Cardiac fibroblast (primary cell): ENCODE measurements at regions not wholly inside any gene's neighbourhood (a gene's known extent, or its start where the extent isn't known, plus 50 kb on each side); places are given as distances from the start of the nearest gene placed in this dataset.
A peak's percentile ranks its signal among the peaks of the same experiment; 100 is the strongest.

Source experiments
- DNase-seq, 2 donors: peaks; one replicate each; pipeline versions ENCODE4 v3.0.0 to v3.0.0-alpha.2; 2010; ENCODE audit warnings: low read depth in 2 of 2
- H3K4me3 ChIP-seq, 2 donors: replicated peaks in 1 of 2; 1 replicate in 1 of 2; 2 replicates in 1 of 2; pipeline ENCODE4 v1.5.1; 2011; ENCODE audit warnings: low read depth in 2 of 2, low read length in 2 of 2, mild to moderate bottlenecking in 2 of 2, moderate library complexity in 1 of 2
- CTCF ChIP-seq: IDR thresholded peaks from one replicate; pipeline ENCODE4 v1.5.1; 2011; ENCODE audit warnings: low read depth, mild to moderate bottlenecking, low read length, inconsistent platforms

- TF ChIP-seq CTCF, result no peak
- H3K4me3 ChIP-seq, result no peak overlapping the region
- peak in 1 of 2 donors; percentile 38 for DNase-seq
Measured at GRCh38 chr7:145624618-145625017, 492.0 kb upstream of the CNTNAP2 start.

GRCh38 chr7:145605963-145606362, 510.6 kb upstream of the CNTNAP2 start:
- DNase-seq, result no peak
- no peak overlapping the region for H3K4me3 ChIP-seq
- TF ChIP-seq CTCF, result no peak

GRCh38 chr7:145599376-145599775, 517.2 kb upstream of the CNTNAP2 start:
- H3K4me3 ChIP-seq, result no peak overlapping the region
- no peak for DNase-seq
- no peak for TF ChIP-seq CTCF

- no peak for DNase-seq
- TF ChIP-seq CTCF, result no peak
- H3K4me3 ChIP-seq, result no peak overlapping the region
Measured at GRCh38 chr7:145584401-145584800, 532.2 kb upstream of the CNTNAP2 start.

- H3K4me3 ChIP-seq, result no peak overlapping the region
- TF ChIP-seq CTCF, result no peak
- no peak for DNase-seq
Measured at GRCh38 chr7:145582742-145583303, 533.8 kb upstream of the CNTNAP2 start.

- no peak for TF ChIP-seq CTCF
- no peak for DNase-seq
- no peak overlapping the region for H3K4me3 ChIP-seq
Measured at GRCh38 chr7:145557805-145558204, 558.8 kb upstream of the CNTNAP2 start.

GRCh38 chr7:145543242-145543641, 573.4 kb upstream of the CNTNAP2 start:
- no peak for DNase-seq
- H3K4me3 ChIP-seq, result no peak overlapping the region
- TF ChIP-seq CTCF, result no peak
